ENCODE measurements at regions not wholly inside any gene's neighbourhood (a gene's known extent, or its start where the extent isn't known, plus 50 kb on each side); places are given as distances from the start of the nearest gene placed in this dataset.
"Not testable (repeated sequence)": the region's sequence is repeated elsewhere in the genome, so short reads cannot be mapped to it uniquely, and the experiment has no call there.

DNA sequence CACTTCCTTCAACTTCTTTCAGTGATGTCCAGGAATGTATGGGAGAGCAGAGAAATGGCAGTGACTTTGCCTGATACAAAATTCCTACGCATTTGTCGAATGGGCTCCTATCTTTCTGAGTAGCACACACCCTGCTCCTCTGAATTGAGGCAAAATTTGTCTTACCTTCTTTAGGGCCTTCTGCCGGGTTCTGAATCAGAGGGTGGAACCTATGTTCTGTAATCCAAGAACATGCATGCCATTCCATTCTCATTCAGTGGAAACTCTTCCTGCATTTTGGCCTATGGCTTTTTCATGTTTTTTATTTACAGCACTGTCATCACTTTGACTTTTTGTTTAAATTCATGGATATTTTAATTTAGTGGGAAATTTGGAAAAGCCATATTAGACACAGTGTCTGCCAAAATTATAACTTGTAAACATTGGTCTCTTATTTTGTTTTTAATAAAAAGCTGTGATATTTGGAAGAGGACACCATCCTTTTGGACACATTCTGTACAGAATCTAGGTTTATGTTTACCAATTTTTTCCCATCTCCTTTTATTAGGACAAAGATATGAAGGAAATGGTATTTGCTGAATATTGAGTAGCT lies 402.2 kb upstream of the FAR2 start:
- Histone ChIP-seq H3K4me3 (replicated peaks in 1 of 3) (no peak overlapping the region), H3K9me3 (no peaks in the 10 kb centered on the region), H3K27me3 (no peaks in the 10 kb centered on the region), H3K36me3 (no peaks in the 10 kb centered on the region), H3K27ac (no peak overlapping the region), H3K4me1 (no peaks in the 10 kb centered on the region)
- 89 to 93% methylated on average over 3 of the region's 3 CpGs for WGBS, 2 donors
- DNase-seq: no peak
- TF ChIP-seq, protein P1, sequence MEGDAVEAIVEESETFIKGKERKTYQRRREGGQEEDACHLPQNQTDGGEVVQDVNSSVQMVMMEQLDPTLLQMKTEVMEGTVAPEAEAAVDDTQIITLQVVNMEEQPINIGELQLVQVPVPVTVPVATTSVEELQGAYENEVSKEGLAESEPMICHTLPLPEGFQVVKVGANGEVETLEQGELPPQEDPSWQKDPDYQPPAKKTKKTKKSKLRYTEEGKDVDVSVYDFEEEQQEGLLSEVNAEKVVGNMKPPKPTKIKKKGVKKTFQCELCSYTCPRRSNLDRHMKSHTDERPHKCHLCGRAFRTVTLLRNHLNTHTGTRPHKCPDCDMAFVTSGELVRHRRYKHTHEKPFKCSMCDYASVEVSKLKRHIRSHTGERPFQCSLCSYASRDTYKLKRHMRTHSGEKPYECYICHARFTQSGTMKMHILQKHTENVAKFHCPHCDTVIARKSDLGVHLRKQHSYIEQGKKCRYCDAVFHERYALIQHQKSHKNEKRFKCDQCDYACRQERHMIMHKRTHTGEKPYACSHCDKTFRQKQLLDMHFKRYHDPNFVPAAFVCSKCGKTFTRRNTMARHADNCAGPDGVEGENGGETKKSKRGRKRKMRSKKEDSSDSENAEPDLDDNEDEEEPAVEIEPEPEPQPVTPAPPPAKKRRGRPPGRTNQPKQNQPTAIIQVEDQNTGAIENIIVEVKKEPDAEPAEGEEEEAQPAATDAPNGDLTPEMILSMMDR (IDR thresholded peaks at IDR 0.05): no peak
- no peak for TF ChIP-seq POLR2A (IDR thresholded peaks at IDR 0.05)
- intact Hi-C loops (cut with DNase I): no loop called here

DNA sequence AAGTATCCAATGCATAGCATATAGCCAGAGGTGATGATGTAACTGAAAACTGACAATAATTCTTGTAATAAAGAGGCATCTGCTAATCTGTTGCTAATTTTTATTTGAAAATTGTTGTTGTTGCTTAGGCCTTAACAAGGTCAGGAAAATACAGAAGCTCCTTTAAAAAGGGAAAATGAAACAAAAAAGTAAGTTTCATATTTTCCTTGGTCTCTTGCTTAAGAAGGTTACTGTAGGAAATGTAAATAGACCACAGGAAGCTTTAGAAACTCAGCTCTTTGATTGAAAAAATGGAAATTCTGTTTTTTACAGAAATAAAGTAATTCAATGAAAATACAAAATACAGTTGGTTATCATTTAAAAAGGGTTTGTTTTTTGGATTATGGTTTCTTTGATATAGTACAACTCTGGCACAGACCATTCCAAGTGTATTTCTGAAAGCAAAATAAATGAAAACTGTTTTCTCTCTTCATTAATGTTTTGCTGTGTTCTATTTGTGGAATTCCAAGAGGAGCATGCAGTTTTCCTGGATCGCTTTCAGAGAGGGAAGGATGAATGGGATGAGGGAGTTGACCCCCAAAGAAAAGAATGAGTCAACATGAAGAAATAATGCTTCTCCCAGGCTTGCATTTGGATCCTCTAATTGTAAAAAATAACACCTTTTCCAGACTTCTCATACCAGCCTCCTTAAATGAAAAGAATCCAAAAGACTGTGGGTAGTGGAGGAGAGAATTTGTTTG lies 398.0 kb upstream of the FAR2 start:
- WGBS, 2 donors: 75 to 81% methylated on average over 1 of the region's 1 CpG
- H3K27me3 ChIP-seq: no peaks in the 10 kb centered on the region
- no peak overlapping the region for H3K4me3 ChIP-seq (replicated peaks in 1 of 3)
- DNase-seq: no peak
- no peaks in the 10 kb centered on the region for H3K9me3 ChIP-seq
- no peaks in the 10 kb centered on the region for H3K4me1 ChIP-seq
- no peak for TF ChIP-seq POLR2A (IDR thresholded peaks at IDR 0.05)
- TF ChIP-seq, protein P1 (IDR thresholded peaks at IDR 0.05): no peak
- intact Hi-C loops (cut with DNase I): no loop called here
- H3K27ac ChIP-seq: no peak overlapping the region
- H3K36me3 ChIP-seq: no peaks in the 10 kb centered on the region

DNA sequence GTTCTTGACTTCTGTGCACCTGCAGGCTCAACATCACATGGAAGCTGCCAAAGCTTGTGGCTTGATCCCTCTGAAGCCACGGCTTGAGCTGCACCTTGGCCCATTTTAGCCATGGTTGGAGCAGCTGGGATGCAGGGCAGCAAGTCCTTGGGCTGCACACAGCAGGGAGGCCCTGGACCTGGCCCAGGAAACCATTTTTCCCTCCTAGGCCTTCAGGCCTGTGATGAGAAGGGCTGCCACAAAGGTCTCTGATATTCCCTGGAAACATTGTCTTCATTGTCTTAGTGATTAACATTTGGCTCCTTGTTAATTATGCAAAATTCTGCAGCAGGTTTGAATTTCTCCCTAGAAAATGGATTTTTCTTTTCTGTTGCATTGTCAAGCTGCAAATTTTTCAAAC lies 394.1 kb upstream of the FAR2 start:
- H3K9me3 ChIP-seq: no peaks in the 10 kb centered on the region
- no peak overlapping the region for H3K27ac ChIP-seq
- intact Hi-C loops (cut with DNase I): no loop called here
- DNase-seq: no peak
- WGBS, 2 donors: 20 to 40% methylated on average over 1 of the region's 1 CpG
- no peaks in the 10 kb centered on the region for H3K36me3 ChIP-seq
- TF ChIP-seq, protein P1 (IDR thresholded peaks at IDR 0.05): no peak
- TF ChIP-seq POLR2A (IDR thresholded peaks at IDR 0.05): no peak
- no peak overlapping the region for H3K4me3 ChIP-seq (replicated peaks in 1 of 3)
- H3K4me1 ChIP-seq: no peaks in the 10 kb centered on the region
- no peaks in the 10 kb centered on the region for H3K27me3 ChIP-seq

DNA sequence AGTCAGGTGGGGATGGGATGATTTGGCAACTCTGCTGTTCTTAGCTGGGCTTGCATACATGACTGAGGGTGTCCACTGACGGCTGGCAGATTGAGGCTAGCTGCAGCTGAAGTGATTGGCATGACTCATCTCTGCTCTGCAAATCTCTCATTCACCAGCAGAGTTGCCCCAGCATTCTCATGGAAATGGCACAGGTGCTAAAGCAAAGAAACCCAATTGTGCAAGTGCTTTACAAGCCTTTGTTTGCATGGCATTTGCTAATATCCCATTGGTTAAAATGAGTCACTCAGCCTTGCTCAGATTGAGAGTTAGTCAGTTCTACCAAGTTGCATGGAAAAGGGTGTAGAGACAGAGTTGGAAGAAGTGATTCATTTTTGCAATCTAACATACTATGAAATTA lies 389.7 kb upstream of the FAR2 start:
- intact Hi-C loops (cut with DNase I): no loop called here
- DNase-seq: no peak
- 45 to 77% methylated on average over 1 of the region's 1 CpG for WGBS, 2 donors
- H3K4me1 ChIP-seq: no peaks in the 10 kb centered on the region
- H3K36me3 ChIP-seq: no peaks in the 10 kb centered on the region
- no peaks in the 10 kb centered on the region for H3K27me3 ChIP-seq
- TF ChIP-seq, protein P1 (IDR thresholded peaks at IDR 0.05): no peak
- TF ChIP-seq POLR2A (IDR thresholded peaks at IDR 0.05): no peak
- H3K27ac ChIP-seq: no peak overlapping the region
- H3K9me3 ChIP-seq: no peaks in the 10 kb centered on the region
- no peak overlapping the region for H3K4me3 ChIP-seq (replicated peaks in 1 of 3)

DNA sequence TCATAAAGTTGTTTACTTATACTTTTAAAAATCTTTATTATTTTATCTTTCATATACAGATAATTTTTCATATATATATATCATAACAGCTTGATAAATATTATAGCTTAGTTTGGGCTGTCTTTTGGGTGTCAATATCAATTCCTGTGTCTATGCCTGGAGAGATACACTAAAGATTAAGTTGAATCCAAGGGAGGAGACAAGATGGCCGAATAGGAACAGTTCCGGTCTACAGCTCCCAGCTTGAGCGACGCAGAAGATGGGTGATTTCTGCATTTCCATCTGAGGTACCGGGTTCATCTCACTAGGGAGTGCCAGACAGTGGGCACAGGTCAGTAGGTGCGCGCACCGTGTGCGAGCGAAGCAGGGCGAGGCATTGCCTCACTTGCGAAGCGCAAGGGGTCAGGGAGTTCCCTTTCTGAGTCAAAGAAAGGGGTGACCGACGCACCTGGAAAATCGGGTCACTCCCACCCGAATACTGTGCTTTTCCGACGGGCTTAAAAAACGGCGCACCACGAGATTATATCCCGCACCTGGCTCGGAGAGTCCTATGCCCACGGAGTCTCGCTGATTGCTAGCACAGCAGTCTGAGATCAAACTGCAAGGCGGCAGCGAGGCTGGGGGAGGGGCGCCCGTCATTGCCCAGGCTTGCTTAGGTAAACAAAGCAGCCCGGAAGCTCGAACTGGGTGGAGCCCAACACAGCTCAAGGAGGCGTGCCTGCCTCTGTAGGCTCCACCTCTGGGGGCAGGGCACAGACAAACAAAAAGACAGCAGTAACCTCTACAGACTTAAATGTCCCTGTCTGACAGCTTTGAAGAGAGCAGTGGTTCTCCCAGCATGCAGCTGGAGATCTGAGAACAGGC lies 388.8 kb upstream of the FAR2 start:
- intact Hi-C loops (cut with DNase I); H3K27me3 ChIP-seq; H3K36me3 ChIP-seq; H3K4me1 ChIP-seq; H3K9me3 ChIP-seq; DNase-seq; H3K27ac ChIP-seq; H3K4me3 ChIP-seq (replicated peaks in 1 of 3): not testable (repeated sequence)
- 91 to 93% methylated on average over 32 to 33 of the region's 33 CpGs for WGBS, 2 donors

DNA sequence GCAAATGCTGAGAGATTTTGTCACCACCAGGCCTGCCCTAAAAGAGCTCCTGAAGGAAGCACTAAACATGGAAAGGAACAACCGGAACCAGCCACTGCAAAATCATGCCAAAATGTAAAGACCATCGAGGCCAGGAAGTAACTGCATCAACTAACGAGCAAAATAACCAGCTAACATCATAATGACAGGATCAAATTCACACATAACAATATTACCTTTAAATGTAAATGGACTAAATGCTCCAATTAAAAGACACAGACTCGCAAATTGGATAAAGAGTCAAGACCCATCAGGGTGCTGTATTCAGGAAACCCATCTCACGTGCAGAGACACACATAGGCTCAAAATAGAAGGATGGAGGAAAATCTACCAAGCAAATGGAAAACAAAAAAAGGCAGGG lies 387.2 kb upstream of the FAR2 start:
- 86 to 93% methylated on average over 5 of the region's 5 CpGs for WGBS, 2 donors
- H3K9me3 ChIP-seq; intact Hi-C loops (cut with DNase I); H3K36me3 ChIP-seq; H3K27me3 ChIP-seq; DNase-seq; H3K4me1 ChIP-seq; H3K27ac ChIP-seq; H3K4me3 ChIP-seq (replicated peaks in 1 of 3): not testable (repeated sequence)
